HEK293T (cell line): ENCODE measurements at regions not wholly inside any gene's neighbourhood (a gene's known extent, or its start where the extent isn't known, plus 50 kb on each side); places are given as distances from the start of the nearest gene placed in this dataset.
"Not testable (repeated sequence)": the region's sequence is repeated elsewhere in the genome, so short reads cannot be mapped to it uniquely, and the experiment has no call there.

Source experiments
- CTCF ChIA-PET: fragments of 350-600 bp; formaldehyde crosslinking; extraction: SDS; loops from one replicate; lab custom pipeline; 2021; ENCODE audit warnings: antibody characterized with exemption, inconsistent platforms; lab: Yijun Ruan, JAX
- POLR2A ChIA-PET: fragments of 350-600 bp; formaldehyde crosslinking; extraction: SDS; loops from one replicate; lab custom pipeline; 2020; ENCODE audit warnings: antibody characterized with exemption, inconsistent platforms; lab: Yijun Ruan, JAX
- DNase-seq: peaks from one replicate; pipeline ENCODE4 v3.0.0; 2012; ENCODE audit warnings: mixed read lengths; ENCODE audit errors: extremely low spot score
- ARNT ChIP-seq: fragments of 450-650 bp; IDR thresholded peaks from 2 replicates; pipeline ENCODE4 v1.6.1; 2017; ENCODE audit warnings: mild to moderate bottlenecking
- BHLHE40 ChIP-seq: fragments of 450-650 bp; IDR thresholded peaks from 2 replicates; pipeline ENCODE4 v1.6.1; 2016; ENCODE audit warnings: mild to moderate bottlenecking, moderate library complexity, borderline replicate concordance
- CTBP1 ChIP-seq: fragments of 450-650 bp; IDR thresholded peaks from 2 replicates; pipeline ENCODE4 v1.6.1; 2016; ENCODE audit warnings: borderline replicate concordance
- ELF4 ChIP-seq: fragments of 450-650 bp; IDR thresholded peaks from 2 replicates; pipeline ENCODE4 v1.6.1; 2017; ENCODE audit warnings: antibody characterized with exemption
- FOXA1 ChIP-seq: fragments of 450-650 bp; IDR thresholded peaks from 2 replicates; pipeline ENCODE4 v1.6.1; 2016; ENCODE audit warnings: mild to moderate bottlenecking
- FOXK2 ChIP-seq: fragments of 450-650 bp; IDR thresholded peaks from 2 replicates; pipeline ENCODE4 v1.6.1; 2016; ENCODE audit warnings: mild to moderate bottlenecking
- FOXM1 ChIP-seq: fragments of 450-650 bp; IDR thresholded peaks from 2 replicates; pipeline ENCODE4 v1.6.1; 2017; ENCODE audit warnings: mild to moderate bottlenecking, borderline replicate concordance
- HDGF ChIP-seq: fragments of 450-650 bp; IDR thresholded peaks from 2 replicates; pipeline ENCODE4 v1.6.1; 2017; ENCODE audit warnings: antibody characterized with exemption, borderline replicate concordance
- L3MBTL2 ChIP-seq: fragments of 450-650 bp; conservative IDR thresholded peaks from 2 replicates; pipeline ENCODE4 v1.6.1; 2016; ENCODE audit warnings: mild to moderate bottlenecking
- LEF1 ChIP-seq: fragments of 450-650 bp; IDR thresholded peaks from 2 replicates; pipeline ENCODE4 v1.6.1; 2017; ENCODE audit warnings: mild to moderate bottlenecking, borderline replicate concordance
- NFRKB ChIP-seq: fragments of 450-650 bp; IDR thresholded peaks from 2 replicates; pipeline ENCODE4 v1.6.1; 2016; ENCODE audit warnings: mild to moderate bottlenecking, moderate library complexity
- PKNOX1 ChIP-seq: fragments of 450-650 bp; IDR thresholded peaks from 2 replicates; pipeline ENCODE4 v1.6.1; 2016
- SP1 ChIP-seq: fragments of 450-650 bp; IDR thresholded peaks from 2 replicates; pipeline ENCODE4 v1.6.1; 2017
- SUZ12 ChIP-seq: fragments of 450-650 bp; IDR thresholded peaks from 2 replicates; pipeline ENCODE4 v1.6.1; 2016; ENCODE audit warnings: mild to moderate bottlenecking
- TARDBP ChIP-seq: fragments of 450-650 bp; IDR thresholded peaks from 2 replicates; pipeline ENCODE4 v1.6.1; 2016
- ZNF384 ChIP-seq: fragments of 450-650 bp; IDR thresholded peaks from 2 replicates; pipeline ENCODE4 v1.6.1; 2016

- POLR2A ChIA-PET = no interaction called here
- CTCF ChIA-PET = no interaction called here
- TF ChIP-seq PKNOX1 (no peak), ARNT (no peak), NFRKB (no peak), TARDBP (no peak), FOXA1 (no peak), SUZ12 (no peak), SP1 (no peak), BHLHE40 (no peak), LEF1 (no peak), CTBP1 (no peak), L3MBTL2 (no peak), ZNF384 (no peak), ELF4 (no peak), FOXK2 (no peak)
- DNase-seq = no peak
These were observed 249.2 kb upstream of the SGCG start for GRCh38 chr13:22931576-22931975.

- POLR2A ChIA-PET, CTCF ChIA-PET, DNase-seq: not testable (repeated sequence)
These were observed 248.0 kb upstream of the SGCG start for GRCh38 chr13:22932632-22933412.

- CTCF ChIA-PET = no interaction called here
- no peak for DNase-seq
- TF ChIP-seq SP1 = no peak
- TF ChIP-seq SUZ12 = no peak
- no peak for TF ChIP-seq NFRKB
- no peak for TF ChIP-seq FOXK2
- no peak for TF ChIP-seq FOXM1
- TF ChIP-seq PKNOX1 = no peak
- TF ChIP-seq TARDBP = no peak
- TF ChIP-seq L3MBTL2 = no peak
- no peak for TF ChIP-seq ELF4
- no peak for TF ChIP-seq ZNF384
- no peak for TF ChIP-seq ARNT
- no peak for TF ChIP-seq BHLHE40
- no peak for TF ChIP-seq LEF1
- no peak for TF ChIP-seq FOXA1
- no peak for TF ChIP-seq HDGF
- TF ChIP-seq CTBP1 = no peak
- POLR2A ChIA-PET = no interaction called here
These were observed 247.1 kb upstream of the SGCG start for GRCh38 chr13:22933571-22934181.

GRCh38 chr13:22934744-22935523, 245.8 kb upstream of the SGCG start:
- TF ChIP-seq TARDBP = no peak
- DNase-seq = no peak
- POLR2A ChIA-PET = no interaction called here
- CTCF ChIA-PET = no interaction called here

- TF ChIP-seq TARDBP (no peak), LEF1 (no peak), HDGF (no peak), ELF4 (no peak), FOXA1 (no peak), L3MBTL2 (no peak), FOXM1 (no peak), ZNF384 (no peak)
- DNase-seq = no peak
- ChIA-PET POLR2A (no interaction called here), CTCF (no interaction called here)
These were observed 244.6 kb upstream of the SGCG start for GRCh38 chr13:22936228-22936627.

- ChIA-PET POLR2A (no interaction called here), CTCF (no interaction called here)
These were observed 243.5 kb upstream of the SGCG start for GRCh38 chr13:22937241-22937640.

GRCh38 chr13:22937953-22938352, 242.8 kb upstream of the SGCG start:
- no peak for DNase-seq
- ChIA-PET CTCF (no interaction called here), POLR2A (no interaction called here)
- TF ChIP-seq L3MBTL2 (no peak), FOXA1 (no peak), LEF1 (no peak), BHLHE40 (no peak), TARDBP (no peak), FOXK2 (no peak), HDGF (no peak), ARNT (no peak), PKNOX1 (no peak), ELF4 (no peak), NFRKB (no peak), FOXM1 (no peak), SUZ12 (no peak), ZNF384 (no peak), SP1 (no peak), CTBP1 (no peak)

More at GRCh38 chr13:22937241-22937640, 243.5 kb upstream of the SGCG start:
- TF ChIP-seq SUZ12 = no peak
- TF ChIP-seq FOXM1 = no peak
- TF ChIP-seq ARNT = no peak
- no peak for TF ChIP-seq LEF1
- no peak for TF ChIP-seq SP1
- no peak for DNase-seq
